ENCODE measurements at regions not wholly inside any gene's neighbourhood (a gene's known extent, or its start where the extent isn't known, plus 50 kb on each side); places are given as distances from the start of the nearest gene placed in this dataset.

DNA sequence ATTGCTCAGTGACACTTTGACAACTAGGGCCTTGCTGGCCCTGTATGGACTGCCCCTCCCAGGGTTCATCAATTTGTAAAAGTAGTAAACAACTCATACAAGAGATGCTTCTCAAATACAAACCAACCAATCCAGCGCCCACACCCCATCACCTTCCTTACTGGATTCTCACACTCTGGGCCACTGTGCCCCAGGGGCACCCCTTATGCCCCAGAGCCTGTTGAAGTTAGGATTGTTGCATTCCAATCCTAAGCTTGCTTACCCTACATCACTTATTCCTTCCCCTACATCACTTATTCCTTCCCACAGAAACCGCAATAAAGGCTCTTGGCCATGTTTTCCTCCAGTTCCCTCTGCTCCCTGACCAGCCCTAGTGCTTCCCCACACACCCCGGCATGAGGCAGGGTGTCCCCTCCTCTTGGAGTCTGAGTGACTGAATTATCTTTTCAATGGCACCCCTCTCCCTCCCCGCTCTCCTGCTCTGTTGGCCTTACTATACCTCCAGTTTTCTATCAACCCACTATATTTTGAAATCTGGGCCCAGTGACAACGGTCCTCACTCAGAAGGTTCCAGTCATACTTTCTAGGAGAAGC, 182.4 kb upstream of the S1PR3 start:
- H3K4me1 ChIP-seq (ENCODE audit: control insufficient read depth in 3 of 3, insufficient read depth in 3 of 3, low read length in 3 of 3): no peaks in the 10 kb centered on the region
- H3K27me3 ChIP-seq (ENCODE audit: control insufficient read depth in 3 of 3, insufficient read depth in 3 of 3, low read length in 3 of 3): no peaks in the 10 kb centered on the region
- no peak overlapping the region for H3K4me3 ChIP-seq (ENCODE audit: low read length in 3 of 3)
- no peak overlapping the region for H3K27ac ChIP-seq (ENCODE audit: low read depth, low read length)
- no peaks in the 10 kb centered on the region for H3K9me3 ChIP-seq (ENCODE audit: control insufficient read depth in 3 of 3, low read length in 3 of 3)
- no peaks in the 10 kb centered on the region for H3K36me3 ChIP-seq (ENCODE audit: control insufficient read depth in 3 of 3, insufficient read depth in 3 of 3, low read length in 3 of 3)
- H3K9ac ChIP-seq (ENCODE audit: low read depth in 1 of 3, low read length in 3 of 3): no peak overlapping the region

DNA sequence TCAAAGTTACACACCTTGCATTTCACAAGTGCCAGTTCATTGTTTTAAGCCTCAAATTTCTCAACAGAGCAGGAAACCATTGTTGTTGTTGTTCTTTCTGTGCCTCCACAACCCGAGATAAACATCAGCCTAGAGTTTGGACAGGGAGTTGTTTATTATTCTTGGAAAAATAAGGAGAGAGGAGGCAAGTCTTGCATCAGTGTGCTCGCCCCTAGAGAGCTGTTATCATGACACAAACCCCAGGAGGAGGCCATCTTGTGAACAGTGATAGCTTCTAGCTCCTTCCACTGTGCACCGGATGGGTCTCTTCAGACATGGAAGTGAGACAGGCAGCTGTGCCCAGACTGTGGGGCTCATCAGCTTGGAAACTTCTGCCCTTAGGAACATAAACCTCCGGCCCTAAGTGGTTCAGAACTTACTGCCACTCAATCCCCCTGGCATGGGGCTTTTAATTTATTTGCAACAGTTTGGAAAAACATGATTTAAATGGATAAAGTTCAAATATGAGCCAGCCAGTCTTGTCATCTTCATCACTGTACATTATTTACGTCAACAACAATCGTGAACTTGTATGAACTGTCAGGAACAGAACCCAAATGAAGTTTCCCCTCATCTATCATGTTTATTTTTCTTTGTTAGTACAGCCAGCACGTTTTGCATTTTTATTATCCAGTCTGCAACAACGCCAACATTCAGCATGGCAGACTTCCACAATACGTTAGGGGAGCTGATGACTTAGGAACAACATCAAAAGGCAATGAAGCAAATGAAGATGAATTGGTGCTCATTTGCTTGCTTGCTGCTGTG, 181.7 kb upstream of the S1PR3 start:
- no peak overlapping the region for H3K9ac ChIP-seq (ENCODE audit: low read depth in 1 of 3, low read length in 3 of 3)

DNA sequence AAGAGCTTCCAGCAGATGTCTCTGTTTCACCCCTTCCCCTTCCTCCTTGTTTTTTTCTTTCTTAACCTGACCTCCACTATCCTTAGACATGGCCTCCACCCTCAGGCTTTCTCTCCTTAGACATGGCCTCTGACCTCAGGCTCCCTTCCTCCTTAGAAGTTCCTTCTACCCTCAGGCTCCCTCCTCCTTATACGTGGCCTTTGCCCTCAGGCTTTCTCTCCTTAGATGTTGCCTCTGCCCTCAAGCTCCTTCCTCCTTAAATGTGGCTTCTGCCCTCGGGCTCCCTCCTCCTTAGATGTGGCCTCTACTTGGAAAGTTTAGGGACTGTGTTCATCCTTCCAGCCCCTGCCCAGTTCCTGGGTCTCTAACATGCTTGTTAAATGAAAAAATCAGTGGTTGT, 180.4 kb upstream of the S1PR3 start:
- Histone ChIP-seq H3K36me3 (ENCODE audit: control insufficient read depth in 3 of 3, insufficient read depth in 3 of 3, low read length in 3 of 3) (no peaks in the 10 kb centered on the region), H3K27ac (ENCODE audit: low read depth, low read length) (no peak overlapping the region), H3K9ac (ENCODE audit: low read depth in 1 of 3, low read length in 3 of 3) (no peak overlapping the region)

More for the DNA sequence above, 181.7 kb upstream of the S1PR3 start:
- Histone ChIP-seq H3K36me3 (ENCODE audit: control insufficient read depth in 3 of 3, insufficient read depth in 3 of 3, low read length in 3 of 3) (no peaks in the 10 kb centered on the region), H3K27ac (ENCODE audit: low read depth, low read length) (no peak overlapping the region), H3K4me1 (ENCODE audit: control insufficient read depth in 3 of 3, insufficient read depth in 3 of 3, low read length in 3 of 3) (peaks cover 0 to 4% (median 2%) of the 10 kb centered on the region in 3 donors), H3K4me3 (ENCODE audit: low read length in 3 of 3) (no peak overlapping the region), H3K9me3 (ENCODE audit: control insufficient read depth in 3 of 3, low read length in 3 of 3) (no peaks in the 10 kb centered on the region), H3K27me3 (ENCODE audit: control insufficient read depth in 3 of 3, insufficient read depth in 3 of 3, low read length in 3 of 3) (no peaks in the 10 kb centered on the region)

DNA sequence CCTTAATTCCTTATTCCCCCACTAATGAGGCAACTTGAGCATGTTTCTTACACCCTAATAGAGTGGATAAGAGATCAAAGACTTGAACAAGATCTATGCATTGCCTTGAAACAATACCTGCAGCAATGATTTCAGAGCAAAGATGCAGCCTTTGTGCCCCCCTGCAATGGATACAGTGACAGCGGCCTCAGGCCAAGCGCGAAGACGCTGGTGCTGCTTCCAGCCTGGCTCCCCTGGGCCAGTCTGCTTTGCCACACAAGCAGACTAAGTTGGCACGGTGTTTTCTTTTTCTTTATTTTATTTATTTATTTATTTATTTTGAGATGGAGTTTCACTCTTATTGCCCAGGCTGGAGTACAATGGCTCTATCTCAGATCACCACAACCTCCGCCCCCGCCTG, 179.8 kb upstream of the S1PR3 start:
- Histone ChIP-seq H3K9ac (ENCODE audit: low read depth in 1 of 3, low read length in 3 of 3) (no peak overlapping the region), H3K4me3 (ENCODE audit: low read length in 3 of 3) (no peak overlapping the region), H3K27ac (ENCODE audit: low read depth, low read length) (no peak overlapping the region), H3K4me1 (ENCODE audit: control insufficient read depth in 3 of 3, insufficient read depth in 3 of 3, low read length in 3 of 3) (peaks cover 0 to 10% (median 9%) of the 10 kb centered on the region in 3 donors), H3K27me3 (ENCODE audit: control insufficient read depth in 3 of 3, insufficient read depth in 3 of 3, low read length in 3 of 3) (no peaks in the 10 kb centered on the region), H3K9me3 (ENCODE audit: control insufficient read depth in 3 of 3, low read length in 3 of 3) (no peaks in the 10 kb centered on the region), H3K36me3 (ENCODE audit: control insufficient read depth in 3 of 3, insufficient read depth in 3 of 3, low read length in 3 of 3) (no peaks in the 10 kb centered on the region)

More for the DNA sequence above, 180.4 kb upstream of the S1PR3 start:
- no peak overlapping the region for H3K4me3 ChIP-seq (ENCODE audit: low read length in 3 of 3)
- no peaks in the 10 kb centered on the region for H3K27me3 ChIP-seq (ENCODE audit: control insufficient read depth in 3 of 3, insufficient read depth in 3 of 3, low read length in 3 of 3)
- no peaks in the 10 kb centered on the region for H3K9me3 ChIP-seq (ENCODE audit: control insufficient read depth in 3 of 3, low read length in 3 of 3)
- peaks cover 0 to 10% (median 9%) of the 10 kb centered on the region in 3 donors for H3K4me1 ChIP-seq (ENCODE audit: control insufficient read depth in 3 of 3, insufficient read depth in 3 of 3, low read length in 3 of 3)

DNA sequence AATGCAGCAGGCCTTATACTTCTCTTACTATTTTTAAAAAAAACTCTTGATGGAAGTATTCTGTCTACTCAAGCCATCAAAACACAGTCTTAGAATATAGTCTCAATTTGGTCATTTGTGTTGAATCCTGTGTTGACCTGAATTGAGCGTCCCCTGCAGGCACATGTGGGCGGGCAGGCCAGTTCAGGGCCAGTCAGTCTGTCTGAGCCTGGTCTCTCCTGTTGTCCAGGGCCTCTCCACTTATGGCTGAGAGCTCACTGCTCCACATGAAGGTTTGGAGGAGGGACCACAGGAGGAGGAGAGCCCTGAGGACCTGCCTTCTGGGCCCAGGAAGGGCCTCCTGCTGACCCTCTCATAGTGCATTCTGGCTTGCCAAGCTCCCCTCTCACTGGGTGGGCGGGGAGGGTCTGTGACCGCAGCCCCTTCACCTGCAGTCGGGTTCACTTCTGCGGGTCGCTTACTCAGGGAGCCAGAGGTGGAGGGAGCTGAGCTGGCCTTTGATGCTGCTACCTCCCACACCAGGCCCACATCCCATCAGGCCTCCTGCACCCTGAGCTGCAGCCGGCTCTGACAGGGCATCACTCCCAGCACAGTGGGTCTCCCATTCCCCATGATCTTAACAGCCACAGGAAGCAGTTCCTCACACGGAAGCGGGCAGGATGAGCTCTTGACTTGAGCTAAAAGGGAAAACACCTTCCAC, 178.2 kb upstream of the S1PR3 start:
- Histone ChIP-seq H3K36me3 (ENCODE audit: control insufficient read depth in 3 of 3, insufficient read depth in 3 of 3, low read length in 3 of 3) (no peaks in the 10 kb centered on the region), H3K9me3 (ENCODE audit: control insufficient read depth in 3 of 3, low read length in 3 of 3) (no peaks in the 10 kb centered on the region), H3K27ac (ENCODE audit: low read depth, low read length) (no peak overlapping the region), H3K4me1 (ENCODE audit: control insufficient read depth in 3 of 3, insufficient read depth in 3 of 3, low read length in 3 of 3) (peaks cover 0 to 10% (median 9%) of the 10 kb centered on the region in 3 donors), H3K4me3 (ENCODE audit: low read length in 3 of 3) (no peak overlapping the region), H3K27me3 (ENCODE audit: control insufficient read depth in 3 of 3, insufficient read depth in 3 of 3, low read length in 3 of 3) (no peaks in the 10 kb centered on the region), H3K9ac (ENCODE audit: low read depth in 1 of 3, low read length in 3 of 3) (no peak overlapping the region)

DNA sequence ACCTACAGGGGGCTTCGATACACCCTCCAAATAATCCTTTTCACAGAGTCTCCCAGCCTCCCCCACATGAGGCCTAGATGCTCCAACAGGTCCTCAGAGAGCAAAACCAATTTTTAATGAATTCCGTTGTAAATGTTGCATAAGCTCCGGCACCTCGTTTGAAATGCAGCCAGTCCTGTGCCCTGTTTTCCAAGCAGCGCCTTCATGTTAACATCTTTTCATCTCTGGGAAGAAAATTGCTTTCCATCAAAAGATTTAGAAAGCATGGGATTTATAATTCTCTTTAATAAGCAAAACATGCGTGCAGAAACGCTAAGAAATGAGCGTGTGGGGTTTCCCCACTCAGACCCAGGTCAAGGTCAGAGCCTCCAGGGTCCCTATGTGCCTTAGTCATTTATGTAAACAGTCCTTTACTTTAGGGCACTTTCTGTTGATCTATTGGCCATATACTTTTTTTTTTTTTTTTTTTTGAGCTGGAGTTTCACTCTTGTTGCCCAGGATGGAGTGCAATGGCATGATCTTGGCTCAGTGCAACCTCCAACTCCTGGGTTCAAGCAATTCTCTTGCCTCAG, 177.5 kb upstream of the S1PR3 start:
- Histone ChIP-seq H3K4me3 (ENCODE audit: low read length in 3 of 3) (no peak overlapping the region), H3K27ac (ENCODE audit: low read depth, low read length) (no peak overlapping the region), H3K9me3 (ENCODE audit: control insufficient read depth in 3 of 3, low read length in 3 of 3) (no peaks in the 10 kb centered on the region), H3K9ac (ENCODE audit: low read depth in 1 of 3, low read length in 3 of 3) (no peak overlapping the region), H3K4me1 (ENCODE audit: control insufficient read depth in 3 of 3, insufficient read depth in 3 of 3, low read length in 3 of 3) (peaks cover 0 to 12% (median 9%) of the 10 kb centered on the region in 3 donors), H3K27me3 (ENCODE audit: control insufficient read depth in 3 of 3, insufficient read depth in 3 of 3, low read length in 3 of 3) (no peaks in the 10 kb centered on the region), H3K36me3 (ENCODE audit: control insufficient read depth in 3 of 3, insufficient read depth in 3 of 3, low read length in 3 of 3) (no peaks in the 10 kb centered on the region)

DNA sequence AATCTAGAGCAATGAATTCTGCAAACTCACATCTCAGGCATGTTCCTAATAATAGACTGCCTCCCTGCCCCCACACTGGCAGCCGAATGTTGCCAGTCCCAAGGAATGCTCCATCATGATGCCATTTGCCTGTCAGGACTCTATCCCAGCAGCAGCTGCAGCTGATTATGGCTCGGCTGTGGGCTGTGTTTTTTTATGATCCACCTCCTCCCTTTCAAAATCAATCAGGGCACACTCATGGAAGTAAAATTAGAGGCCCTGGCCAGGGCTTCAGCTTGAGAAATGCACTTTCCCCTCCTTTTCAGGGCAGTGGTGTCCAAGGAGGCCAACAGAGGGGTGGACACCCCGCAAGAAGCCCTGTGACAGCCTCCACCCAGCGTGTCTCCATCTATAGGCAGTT, 176.7 kb upstream of the S1PR3 start:
- Histone ChIP-seq H3K4me1 (ENCODE audit: control insufficient read depth in 3 of 3, insufficient read depth in 3 of 3, low read length in 3 of 3) (peaks cover 0 to 12% (median 9%) of the 10 kb centered on the region in 3 donors), H3K9ac (ENCODE audit: low read depth in 1 of 3, low read length in 3 of 3) (peak overlapping the region in 1 of 3 donors; percentile 19), H3K9me3 (ENCODE audit: control insufficient read depth in 3 of 3, low read length in 3 of 3) (no peaks in the 10 kb centered on the region), H3K27ac (ENCODE audit: low read depth, low read length) (peak overlapping the region; percentile 48), H3K36me3 (ENCODE audit: control insufficient read depth in 3 of 3, insufficient read depth in 3 of 3, low read length in 3 of 3) (no peaks in the 10 kb centered on the region), H3K4me3 (ENCODE audit: low read length in 3 of 3) (peak overlapping the region in 1 of 3 donors; percentile 19), H3K27me3 (ENCODE audit: control insufficient read depth in 3 of 3, insufficient read depth in 3 of 3, low read length in 3 of 3) (no peaks in the 10 kb centered on the region)

DNA sequence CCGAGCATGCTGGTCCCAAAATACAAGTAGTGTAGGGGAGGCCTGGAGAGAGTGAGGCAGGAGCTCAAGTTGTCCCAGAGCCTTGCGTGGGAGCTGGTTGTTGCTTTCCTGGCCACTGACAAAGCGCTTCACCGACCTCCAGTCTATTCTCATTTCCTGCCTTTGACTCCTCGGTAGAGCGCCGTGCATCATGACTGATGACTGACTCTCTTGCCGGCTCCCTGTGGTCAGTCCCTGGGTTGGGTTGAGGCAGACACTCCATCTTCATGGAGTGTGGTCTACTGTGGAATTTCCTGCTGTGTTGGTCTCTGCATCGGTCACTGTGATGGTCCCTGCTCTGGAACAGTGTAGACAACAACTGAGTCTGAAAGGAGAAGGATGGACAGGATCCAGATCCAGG, 175.1 kb upstream of the S1PR3 start:
- H3K9ac ChIP-seq (ENCODE audit: low read depth in 1 of 3, low read length in 3 of 3): no peak overlapping the region
- H3K36me3 ChIP-seq (ENCODE audit: control insufficient read depth in 3 of 3, insufficient read depth in 3 of 3, low read length in 3 of 3): no peaks in the 10 kb centered on the region
- H3K27ac ChIP-seq (ENCODE audit: low read depth, low read length): no peak overlapping the region
- peaks cover 0 to 12% (median 9%) of the 10 kb centered on the region in 3 donors for H3K4me1 ChIP-seq (ENCODE audit: control insufficient read depth in 3 of 3, insufficient read depth in 3 of 3, low read length in 3 of 3)
- H3K27me3 ChIP-seq (ENCODE audit: control insufficient read depth in 3 of 3, insufficient read depth in 3 of 3, low read length in 3 of 3): no peaks in the 10 kb centered on the region
- H3K9me3 ChIP-seq (ENCODE audit: control insufficient read depth in 3 of 3, low read length in 3 of 3): no peaks in the 10 kb centered on the region
- H3K4me3 ChIP-seq (ENCODE audit: low read length in 3 of 3): no peak overlapping the region

DNA sequence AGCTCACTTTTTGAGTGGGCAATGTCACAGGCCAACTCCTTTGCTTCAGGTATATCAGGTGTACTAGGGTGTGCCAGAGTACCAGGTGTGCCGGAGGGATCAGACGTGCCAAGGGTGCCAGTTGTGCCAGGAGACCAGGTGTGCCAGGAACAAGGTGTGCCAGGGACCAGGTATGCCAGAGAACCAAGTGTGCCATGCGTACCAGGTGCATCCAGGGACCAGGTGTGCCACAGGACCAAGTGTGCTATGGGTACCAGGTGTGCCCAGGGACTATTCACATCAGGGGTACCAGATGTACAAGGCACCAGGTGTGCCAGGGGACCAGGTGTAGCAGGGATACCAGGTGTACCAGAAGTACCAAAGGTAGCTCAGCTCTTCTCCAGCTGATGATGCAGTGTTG, 174.7 kb upstream of the S1PR3 start:
- Histone ChIP-seq H3K36me3 (ENCODE audit: control insufficient read depth in 3 of 3, insufficient read depth in 3 of 3, low read length in 3 of 3) (no peaks in the 10 kb centered on the region), H3K9me3 (ENCODE audit: control insufficient read depth in 3 of 3, low read length in 3 of 3) (no peaks in the 10 kb centered on the region), H3K27ac (ENCODE audit: low read depth, low read length) (no peak overlapping the region), H3K4me3 (ENCODE audit: low read length in 3 of 3) (no peak overlapping the region), H3K27me3 (ENCODE audit: control insufficient read depth in 3 of 3, insufficient read depth in 3 of 3, low read length in 3 of 3) (no peaks in the 10 kb centered on the region), H3K4me1 (ENCODE audit: control insufficient read depth in 3 of 3, insufficient read depth in 3 of 3, low read length in 3 of 3) (peaks cover 0 to 12% (median 9%) of the 10 kb centered on the region in 3 donors), H3K9ac (ENCODE audit: low read depth in 1 of 3, low read length in 3 of 3) (no peak overlapping the region)

Measured in skeletal muscle tissue (tissue), 3 donors.